Stomach (tissue), 8 donors: ENCODE measurements at regions not wholly inside any gene's neighbourhood (a gene's known extent, or its start where the extent isn't known, plus 50 kb on each side); places are given as distances from the start of the nearest gene placed in this dataset.

ENCODE experiments used
- DNase-seq, 2 donors: peaks; one replicate each; pipeline versions ENCODE4 v3.0.0 to v3.0.0-alpha.2; 2013 to 2019
- H3K27ac ChIP-seq, 5 donors: fragments of 200-600 bp in 4 of 5; sonication (generic) in 4 of 5; one replicate each; pipeline ENCODE4 v1.5.1; 2013 to 2019; ENCODE audit warnings: mild to moderate bottlenecking in 1 of 5, moderate library complexity in 1 of 5
- H3K27me3 ChIP-seq, 3 donors: fragments of 200-600 bp; sonication (generic); one replicate each; pipeline ENCODE4 v1.5.1; 2017 to 2019; ENCODE audit warnings: mixed run types in 1 of 3
- H3K36me3 ChIP-seq, 4 donors: fragments of 200-600 bp; sonication (generic); 1 replicate in 3 of 4; 2 replicates in 1 of 4; pipeline ENCODE4 v1.5.1; 2016 to 2019
- H3K4me1 ChIP-seq, 4 donors: fragments of 200-600 bp; sonication (generic); one replicate each; pipeline ENCODE4 v1.5.1; 2016 to 2019
- H3K4me3 ChIP-seq, 4 donors: fragments of 200-600 bp; sonication (generic) in 3 of 4; one replicate each; pipeline ENCODE4 v1.5.1; 2016 to 2019; ENCODE audit warnings: mild to moderate bottlenecking in 1 of 4
- H3K9me3 ChIP-seq, 4 donors: fragments of 200-600 bp; sonication (generic); one replicate each; pipeline ENCODE4 v1.5.1; 2016 to 2019
- CTCF ChIP-seq, 7 experiments: fragments of 450-650 bp in 4 of 7; fragments of 200-600 bp in 3 of 7; sonication (generic) in 3 of 7; IDR thresholded peaks; one replicate each; pipeline ENCODE4 v1.5.1; 2016 to 2019; ENCODE audit warnings: antibody characterized with exemption in 7 of 7, control low read depth in 2 of 7, mild to moderate bottlenecking in 1 of 7
- EP300 ChIP-seq: sonication (generic); formaldehyde crosslinking; IDR thresholded peaks from one replicate; pipeline ENCODE4 v1.6.1; 2017; ENCODE audit warnings: antibody characterized with exemption
- POLR2A ChIP-seq, 4 donors: fragments of 450-650 bp; IDR thresholded peaks; one replicate each; pipeline ENCODE4 v1.6.1; 2016; ENCODE audit warnings: antibody characterized with exemption in 4 of 4, control low read depth in 2 of 4, mild to moderate bottlenecking in 1 of 4, moderate library complexity in 1 of 4
- POLR2AphosphoS5 ChIP-seq, 3 donors: sonication (generic); formaldehyde crosslinking; IDR thresholded peaks; one replicate each; pipeline ENCODE4 v1.6.1; 2016; ENCODE audit warnings: antibody characterized with exemption in 3 of 3
- WGBS, 5 donors: extraction: QIAGEN DNeasy Blood & Tissue Kit in 3 of 5; methylation state at CpG; one replicate each; pipeline versions ENCODE4 v1.1.5 to v1.1.7; 2013 to 2018; 5-methylcytosine and 5-hydroxymethylcytosine counted together
- intact Hi-C: fragments of 100-400 bp; cut with DNase I; formaldehyde crosslinking; loops from one replicate; pipeline ENCODE4 v1.15.1; 2023; ENCODE audit warnings: low total_unique reads
- donor health status: healthy with polysubstance abuse.
- donor health status: Bipolar disorder and iron deficiency.
- donor health status: healthy.

GRCh38 chr7:118094044-118094443, 89.9 kb upstream of the LSM8 start:
- intact Hi-C loops, result no loop called here
- no peak for DNase-seq
- no peak overlapping the region for H3K4me3 ChIP-seq
- H3K36me3 ChIP-seq, result no peaks in the 10 kb centered on the region
- 93 to 100% (median 100%) methylated on average over 1 of the region's 1 CpG for WGBS, 5 donors
- TF ChIP-seq EP300, result no peak
- no peak for TF ChIP-seq POLR2A (IDR thresholded peaks at IDR 0.05)
- TF ChIP-seq POLR2AphosphoS5 (IDR thresholded peaks at IDR 0.05), result no peak
- TF ChIP-seq CTCF (IDR thresholded peaks at IDR 0.05), result no peak
- no peaks in the 10 kb centered on the region for H3K27me3 ChIP-seq
- no peaks in the 10 kb centered on the region for H3K9me3 ChIP-seq
- H3K27ac ChIP-seq, result no peak overlapping the region
- no peaks in the 10 kb centered on the region for H3K4me1 ChIP-seq

GRCh38 chr7:118104812-118105441, 79.0 kb upstream of the LSM8 start:
- TF ChIP-seq POLR2AphosphoS5 (IDR thresholded peaks at IDR 0.05) (no peak), POLR2A (IDR thresholded peaks at IDR 0.05) (no peak), CTCF (IDR thresholded peaks at IDR 0.05) (peak in 3 of 7 experiments; percentile 15 to 35 (median 26))
- intact Hi-C loops, result no loop called here
- peak in 1 of 2 donors; percentile 52 for DNase-seq
- H3K9me3 ChIP-seq, result no peaks in the 10 kb centered on the region
- no peaks in the 10 kb centered on the region for H3K4me1 ChIP-seq
- no peaks in the 10 kb centered on the region for H3K36me3 ChIP-seq
- WGBS, 5 donors, result 4 to 7% (median 6%) methylated on average over 2 of the region's 2 CpGs
- H3K27ac ChIP-seq, result no peak overlapping the region
- H3K27me3 ChIP-seq, result no peaks in the 10 kb centered on the region
- no peak overlapping the region for H3K4me3 ChIP-seq

- Histone ChIP-seq H3K9me3 (peaks cover 0 to 9% (median 7%) of the 10 kb centered on the region in 4 donors), H3K27ac (no peak overlapping the region), H3K36me3 (no peaks in the 10 kb centered on the region), H3K4me3 (no peak overlapping the region), H3K4me1 (no peaks in the 10 kb centered on the region), H3K27me3 (no peaks in the 10 kb centered on the region)
- WGBS, 5 donors, result 31 to 61% (median 52%) methylated on average over 2 of the region's 2 CpGs
- intact Hi-C loops, result no loop called here
- DNase-seq, result peak in 1 of 2 donors; percentile 49
- TF ChIP-seq POLR2A (IDR thresholded peaks at IDR 0.05) (no peak), CTCF (IDR thresholded peaks at IDR 0.05) (no peak), EP300 (no peak), POLR2AphosphoS5 (IDR thresholded peaks at IDR 0.05) (no peak)
Observed at GRCh38 chr7:118109607-118110006, 74.4 kb upstream of the LSM8 start.

GRCh38 chr7:118110178-118110925, 73.6 kb upstream of the LSM8 start:
- WGBS, 5 donors, result 90 to 97% (median 94%) methylated on average over 2 of the region's 2 CpGs
- H3K9me3 ChIP-seq, result peaks cover 0 to 15% (median 10%) of the 10 kb centered on the region in 4 donors
- DNase-seq, result no peak
- intact Hi-C loops, result no loop called here
- no peaks in the 10 kb centered on the region for H3K4me1 ChIP-seq
- no peak overlapping the region for H3K27ac ChIP-seq
- no peak for TF ChIP-seq POLR2A (IDR thresholded peaks at IDR 0.05)
- no peak for TF ChIP-seq POLR2AphosphoS5 (IDR thresholded peaks at IDR 0.05)
- no peak for TF ChIP-seq CTCF (IDR thresholded peaks at IDR 0.05)
- TF ChIP-seq EP300, result no peak
- H3K36me3 ChIP-seq, result no peaks in the 10 kb centered on the region
- H3K4me3 ChIP-seq, result no peak overlapping the region
- H3K27me3 ChIP-seq, result no peaks in the 10 kb centered on the region
